NCI-H2029 treated with DMSO at 0.1 percent for 48 hours (cell line): ENCODE measurements at regions not wholly inside any gene's neighbourhood (a gene's known extent, or its start where the extent isn't known, plus 50 kb on each side); places are given as distances from the start of the nearest gene placed in this dataset.

Experiments
- DNase-seq: peaks from one replicate; lab custom pipeline; 2025; lab: John Stamatoyannopoulos, UW

DNA sequence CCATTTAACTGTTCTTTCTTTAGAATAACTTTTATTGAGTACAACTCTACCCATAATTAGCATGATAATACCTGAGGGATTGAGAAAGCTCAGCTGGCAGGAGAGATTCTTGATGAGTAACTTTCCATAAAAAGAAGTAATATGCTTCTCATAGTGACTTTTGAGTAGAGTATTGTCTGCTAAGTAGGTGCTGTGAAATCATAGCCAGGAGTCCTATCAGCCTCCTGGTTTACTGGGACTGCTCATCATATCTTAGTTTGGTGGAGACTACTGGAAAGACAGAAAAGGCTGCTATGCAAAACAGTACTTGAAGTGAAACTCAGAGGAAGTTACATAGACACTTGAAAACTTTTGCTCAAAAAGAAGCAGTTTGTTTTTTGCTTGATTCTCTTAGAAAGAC lies 113.3 kb upstream of the ATP2B1 start:
- no peak for DNase-seq

DNA sequence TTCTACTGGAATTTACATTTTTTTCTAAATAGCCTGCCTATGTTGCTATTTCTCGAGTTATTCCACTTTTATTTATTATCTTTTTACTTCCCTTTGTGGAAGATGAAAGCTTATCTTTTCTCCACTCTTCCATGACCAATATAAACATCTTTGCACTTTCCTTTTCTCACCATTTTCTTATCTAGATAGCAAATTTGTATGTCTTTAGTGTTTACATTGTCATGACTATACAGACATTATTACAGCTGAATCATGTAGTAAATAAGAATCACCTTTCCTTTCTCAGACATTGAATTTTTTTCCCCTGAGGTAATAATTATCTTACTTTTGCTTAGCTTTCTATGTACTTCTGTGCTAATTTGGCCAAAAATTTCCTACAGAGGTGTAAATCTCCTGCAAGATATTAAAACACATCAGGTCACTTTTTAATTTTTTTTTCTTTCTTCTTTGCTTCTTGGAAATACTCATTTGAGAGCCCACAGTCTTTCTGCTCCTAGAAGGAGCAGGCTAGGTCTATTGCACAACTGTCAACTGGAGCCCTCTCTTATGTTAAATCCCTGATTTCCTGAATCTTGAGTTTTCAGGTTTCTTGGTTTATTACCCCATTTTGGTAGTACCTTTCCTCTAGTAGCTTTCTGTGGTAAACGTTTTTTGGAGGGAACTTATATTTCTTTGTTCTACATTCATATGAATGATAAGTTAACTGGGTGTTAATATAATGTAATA lies 109.0 kb upstream of the ATP2B1 start:
- no peak for DNase-seq

DNA sequence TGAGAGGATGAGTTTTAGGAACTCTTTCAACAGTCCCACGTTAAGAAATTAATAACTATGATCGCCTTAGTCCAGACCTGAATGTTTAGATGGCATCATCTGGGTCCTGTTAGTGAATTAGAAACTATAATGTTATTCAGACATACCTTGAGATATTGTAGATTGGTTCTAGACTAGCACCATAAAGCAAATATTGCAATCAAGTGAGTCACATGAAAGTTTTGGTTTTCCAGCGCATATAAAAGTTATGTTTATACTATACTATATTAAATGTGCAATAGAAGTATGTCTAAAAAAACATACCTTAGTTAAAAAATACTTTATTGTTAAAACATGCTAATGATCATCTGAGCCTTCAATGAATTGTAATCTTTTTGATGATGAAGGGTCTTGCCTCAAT lies 106.6 kb upstream of the ATP2B1 start:
- DNase-seq, result no peak

DNA sequence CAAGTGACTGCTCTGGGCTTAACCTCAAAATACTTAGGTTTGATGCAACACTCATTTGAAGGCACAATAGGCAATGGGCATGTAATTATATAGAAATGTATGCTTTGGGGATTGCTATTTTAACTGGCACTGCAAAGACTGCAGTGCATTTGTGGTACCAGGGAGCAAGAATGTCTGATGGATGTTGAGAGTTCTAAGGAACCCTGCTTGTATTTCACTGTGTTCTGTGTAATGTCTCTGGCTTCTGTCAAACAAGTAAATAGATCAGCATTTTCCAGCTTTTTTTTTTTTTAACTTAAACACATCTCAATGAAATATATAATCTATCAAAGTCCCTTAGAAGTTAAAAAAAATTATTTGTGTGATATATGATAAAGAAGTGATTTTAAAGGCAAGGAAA lies 94.8 kb upstream of the ATP2B1 start:
- no peak for DNase-seq

DNA sequence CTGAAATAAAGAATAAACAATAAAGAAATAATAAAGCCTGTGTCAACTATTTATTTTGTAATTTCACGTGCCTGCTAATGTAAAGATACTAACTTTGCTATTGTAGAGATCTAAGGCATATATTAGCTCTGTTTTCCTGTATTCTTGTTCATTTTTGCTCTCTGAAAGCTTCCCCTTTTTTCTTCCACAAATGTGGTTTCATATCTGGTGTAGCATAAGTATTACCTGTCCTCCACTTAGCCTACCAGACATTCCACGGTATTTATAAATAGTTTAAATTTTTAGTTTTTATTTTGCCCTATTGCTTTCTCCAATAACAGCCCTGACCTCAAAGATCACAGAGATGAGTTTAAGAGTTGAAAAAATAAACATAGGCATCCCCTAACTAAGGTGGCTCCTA lies 92.6 kb upstream of the ATP2B1 start:
- no peak for DNase-seq

DNA sequence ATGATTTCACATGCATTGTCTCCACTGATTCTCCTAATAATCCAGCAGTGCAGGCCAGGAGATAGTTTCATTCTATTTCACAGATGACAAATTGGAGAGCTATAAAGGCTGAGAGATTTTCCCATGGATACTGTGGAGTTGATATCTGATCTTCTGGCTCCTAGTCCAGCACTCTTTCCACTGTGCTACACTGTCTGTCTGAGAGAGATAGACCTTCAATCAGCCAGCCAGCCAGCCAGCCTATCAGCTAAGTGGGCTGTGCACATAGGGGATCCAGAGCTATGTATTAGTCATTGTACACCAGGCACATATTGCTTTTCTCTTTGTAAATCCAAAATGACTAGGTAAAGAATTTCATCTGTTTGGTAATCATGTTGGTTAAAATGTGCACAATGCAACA lies 91.8 kb upstream of the ATP2B1 start:
- DNase-seq, result no peak

DNA sequence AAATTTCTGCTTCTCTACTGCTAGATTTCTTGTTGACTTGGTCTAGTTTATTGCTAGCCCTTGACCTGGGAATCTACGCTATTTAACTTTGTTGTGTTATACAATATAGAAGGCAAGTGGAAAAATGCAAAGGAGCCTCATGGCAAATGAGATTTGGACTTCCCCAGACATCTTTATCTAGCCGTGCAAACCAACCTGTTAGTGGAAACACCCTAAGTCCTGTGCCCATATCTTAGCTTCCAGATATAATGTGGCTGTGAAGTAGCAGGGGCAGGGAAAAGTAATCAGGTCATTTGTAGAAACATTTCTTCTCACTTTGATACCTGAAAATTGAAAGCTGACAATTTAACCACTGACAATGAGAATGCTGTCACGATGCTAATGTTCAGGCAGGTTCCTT lies 90.7 kb upstream of the ATP2B1 start:
- no peak for DNase-seq

DNA sequence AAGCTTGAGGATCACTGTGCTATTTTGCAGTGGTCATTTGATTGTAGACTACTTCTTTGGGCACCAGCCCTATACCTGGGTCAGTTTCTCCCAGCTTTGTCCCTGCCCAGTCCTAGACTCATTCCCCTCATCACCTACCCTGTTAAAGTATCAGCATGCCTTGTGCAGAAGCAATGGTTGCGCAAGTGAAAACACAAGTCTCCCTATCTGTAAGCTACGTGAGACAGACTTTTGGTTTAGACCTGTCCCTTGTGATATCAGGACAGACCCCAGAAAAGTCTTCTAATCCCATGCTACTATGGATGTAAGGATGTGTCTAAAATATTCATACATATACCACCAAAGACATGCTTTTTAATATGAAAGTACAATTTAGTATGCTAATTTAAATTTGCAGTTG lies 88.8 kb upstream of the ATP2B1 start:
- DNase-seq, result no peak

DNA sequence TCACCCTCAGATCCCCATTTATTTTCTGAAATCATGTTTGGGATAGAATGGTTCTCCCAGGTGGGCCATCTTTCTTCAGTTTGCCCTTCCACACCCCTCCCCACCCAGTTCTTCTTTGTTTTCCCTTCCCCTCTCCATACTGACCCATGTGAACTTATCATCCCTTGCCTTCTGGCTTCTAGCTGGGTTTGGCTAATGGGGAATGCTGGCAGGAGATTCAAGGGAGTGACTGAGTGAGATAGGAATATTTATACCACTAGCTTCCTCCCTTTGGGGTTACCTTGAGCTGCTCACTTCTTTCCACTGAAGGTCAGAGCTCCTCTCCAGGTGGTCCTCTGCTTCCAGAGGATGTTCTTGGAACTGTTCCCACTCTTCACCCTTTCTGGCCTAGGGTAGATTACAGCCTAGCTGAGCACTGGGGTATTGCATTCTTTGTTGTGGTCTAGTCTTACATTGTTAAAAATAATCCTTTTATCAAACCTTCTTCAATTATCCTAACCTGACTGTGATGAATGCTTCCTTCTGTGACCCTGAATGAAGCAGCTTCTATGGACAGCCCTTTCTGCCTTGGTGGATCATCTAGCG lies 88.3 kb upstream of the ATP2B1 start:
- DNase-seq, result no peak

DNA sequence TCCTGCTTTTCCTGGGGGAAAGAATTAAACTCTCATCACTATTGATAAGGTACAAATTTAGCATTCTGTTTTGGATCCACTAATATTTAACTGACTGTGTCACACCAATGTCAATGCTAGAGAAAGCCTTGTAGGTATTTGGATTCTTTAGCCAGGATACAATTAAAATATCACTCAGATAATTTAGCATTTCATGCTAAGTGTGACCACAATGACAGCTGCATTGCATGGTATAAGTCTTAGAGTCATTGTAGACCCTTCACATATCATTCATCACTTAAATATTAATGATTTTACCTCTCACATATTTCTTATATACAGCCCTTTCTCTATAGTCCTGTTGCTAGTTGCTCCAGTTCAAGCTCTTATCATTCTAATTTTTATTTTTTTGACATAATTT lies 85.3 kb upstream of the ATP2B1 start:
- DNase-seq, result no peak

DNA sequence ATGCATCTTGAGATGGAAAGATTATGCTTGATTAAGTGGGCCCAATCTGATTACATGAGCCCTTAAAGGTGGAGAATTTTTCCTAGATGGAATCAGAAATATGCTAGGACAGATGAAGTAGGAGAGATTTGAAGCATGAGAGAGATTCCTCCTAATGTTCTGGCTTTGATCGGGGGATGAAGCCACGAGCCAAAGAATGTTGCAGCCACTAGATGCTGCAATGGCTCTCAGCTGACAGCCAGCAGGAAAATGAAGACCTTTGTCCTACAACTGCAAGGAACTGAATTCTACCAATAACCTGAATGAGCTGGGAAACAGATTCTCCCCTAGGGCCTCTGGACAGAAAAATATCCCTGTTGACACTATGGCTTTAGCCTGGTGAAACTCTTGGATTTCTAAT lies 82.6 kb upstream of the ATP2B1 start:
- DNase-seq, result no peak

DNA sequence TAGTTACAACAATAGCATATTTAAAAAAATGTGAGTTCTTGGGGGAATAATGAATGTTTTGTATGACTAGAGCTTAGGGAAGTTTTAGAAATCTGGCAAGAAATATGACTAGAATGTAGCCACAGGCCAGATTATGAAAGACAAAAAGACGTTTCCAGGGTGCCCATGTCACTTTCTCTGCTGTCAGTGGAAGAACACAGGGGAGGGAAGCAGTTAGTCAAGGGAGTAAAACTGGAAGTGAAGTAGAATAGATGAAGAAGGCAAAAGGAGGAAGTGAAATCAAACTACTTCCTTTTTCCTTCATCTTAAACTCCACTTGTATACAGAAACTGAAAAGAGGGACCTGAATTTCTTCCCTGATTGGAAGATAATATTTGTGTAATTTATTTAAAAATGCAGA lies 81.2 kb upstream of the ATP2B1 start:
- no peak for DNase-seq

DNA sequence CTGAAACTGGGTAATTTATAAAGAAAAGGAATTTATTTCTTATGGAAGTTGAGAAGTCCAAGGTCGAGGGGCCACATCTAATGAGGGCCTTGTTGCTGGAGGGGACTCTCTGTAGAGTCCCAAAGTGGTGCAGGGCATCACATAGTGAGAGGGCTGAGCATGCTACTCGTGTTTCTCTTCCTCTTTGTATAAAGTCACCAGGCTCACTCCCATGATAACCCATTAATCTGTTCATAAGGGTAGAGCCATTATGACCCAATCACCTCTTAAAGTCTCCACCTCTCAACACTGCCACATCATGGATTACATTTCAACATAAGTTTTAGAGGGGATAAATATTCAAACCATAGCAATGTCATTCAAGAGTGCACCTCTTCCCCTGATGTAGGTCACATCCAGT lies 79.1 kb upstream of the ATP2B1 start:
- DNase-seq, result no peak

DNA sequence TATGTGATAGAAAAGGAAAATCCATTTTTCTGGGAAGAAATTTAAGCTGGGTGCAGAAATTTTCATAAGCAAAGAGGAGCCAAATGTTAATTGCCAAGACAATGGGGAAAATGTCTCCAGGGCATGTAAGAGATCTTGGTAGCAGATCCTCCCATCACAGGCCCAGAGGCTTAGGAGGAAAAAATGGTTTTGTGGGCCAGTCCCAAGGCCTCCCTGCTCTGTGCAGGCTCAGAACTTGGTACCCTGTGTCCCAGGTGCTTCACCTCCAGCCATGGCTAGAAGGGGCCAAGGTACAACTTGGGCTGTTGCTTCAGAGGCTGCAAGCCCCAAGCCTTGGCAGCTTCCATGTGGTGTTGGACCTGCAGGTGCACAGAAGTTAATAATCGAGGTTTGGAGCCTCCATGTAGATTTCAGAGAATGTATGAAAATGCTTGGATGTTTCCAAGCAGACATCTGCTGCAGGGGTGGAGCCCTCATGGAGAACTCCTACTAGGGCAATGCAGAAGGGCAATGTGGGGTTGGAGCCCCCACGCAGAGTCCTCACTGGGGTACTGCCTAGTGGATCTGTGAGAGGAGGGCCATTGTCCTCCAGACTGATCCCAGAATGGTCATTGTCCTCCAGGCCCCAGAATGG lies 77.7 kb upstream of the ATP2B1 start:
- DNase-seq, result no peak

DNA sequence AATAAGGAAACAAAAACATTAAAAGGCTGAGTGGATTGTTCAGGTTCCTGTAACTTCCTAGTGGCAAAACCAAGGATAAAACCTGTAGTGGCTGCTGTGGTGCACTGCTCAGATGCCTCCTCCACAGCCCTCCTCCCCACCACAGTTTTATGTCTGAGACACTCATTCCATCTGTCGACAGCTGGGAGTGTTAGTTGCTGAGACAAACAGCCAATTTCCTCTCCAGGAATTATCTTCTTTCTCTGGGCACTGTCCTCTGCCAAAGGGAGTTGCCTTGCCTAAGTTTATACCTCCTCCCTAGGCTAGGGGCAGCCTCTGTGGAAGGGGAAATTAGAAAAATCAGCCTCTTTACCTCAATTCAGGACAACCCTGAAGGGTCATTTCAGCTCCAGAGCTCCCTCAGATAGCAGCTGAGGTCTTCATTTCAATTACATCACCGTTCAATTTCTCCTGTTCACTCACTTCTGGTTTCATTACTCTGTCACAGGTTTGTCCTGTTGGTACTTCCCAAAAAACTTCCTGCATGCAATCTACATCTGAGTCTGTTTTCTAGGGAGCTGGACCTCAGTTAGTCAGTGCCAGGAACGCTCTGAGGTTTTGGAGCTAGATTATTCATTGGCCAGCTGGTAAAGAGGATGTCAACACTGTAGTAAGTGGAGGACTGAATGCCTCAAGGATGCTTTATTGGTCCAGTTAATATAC lies 74.9 kb upstream of the ATP2B1 start:
- no peak for DNase-seq

DNA sequence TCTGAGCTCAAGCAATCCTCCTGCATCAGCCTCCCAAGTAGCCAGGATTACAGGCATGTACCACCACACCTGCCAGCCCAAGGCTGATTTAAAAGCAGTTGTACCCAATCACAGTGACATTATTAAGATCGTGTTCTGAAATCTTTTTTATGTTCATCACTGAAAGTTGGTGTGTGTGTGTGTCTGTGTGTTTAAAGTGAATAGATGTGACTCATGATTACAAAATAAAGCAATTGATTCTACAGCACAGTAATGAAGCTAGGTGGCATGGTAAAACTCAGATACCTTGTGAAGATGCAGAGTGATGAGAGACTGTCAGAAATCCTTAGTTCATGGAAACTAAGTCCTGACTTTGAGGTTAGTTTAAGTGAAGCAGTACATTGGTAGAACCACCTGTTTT lies 74.2 kb upstream of the ATP2B1 start:
- no peak for DNase-seq

DNA sequence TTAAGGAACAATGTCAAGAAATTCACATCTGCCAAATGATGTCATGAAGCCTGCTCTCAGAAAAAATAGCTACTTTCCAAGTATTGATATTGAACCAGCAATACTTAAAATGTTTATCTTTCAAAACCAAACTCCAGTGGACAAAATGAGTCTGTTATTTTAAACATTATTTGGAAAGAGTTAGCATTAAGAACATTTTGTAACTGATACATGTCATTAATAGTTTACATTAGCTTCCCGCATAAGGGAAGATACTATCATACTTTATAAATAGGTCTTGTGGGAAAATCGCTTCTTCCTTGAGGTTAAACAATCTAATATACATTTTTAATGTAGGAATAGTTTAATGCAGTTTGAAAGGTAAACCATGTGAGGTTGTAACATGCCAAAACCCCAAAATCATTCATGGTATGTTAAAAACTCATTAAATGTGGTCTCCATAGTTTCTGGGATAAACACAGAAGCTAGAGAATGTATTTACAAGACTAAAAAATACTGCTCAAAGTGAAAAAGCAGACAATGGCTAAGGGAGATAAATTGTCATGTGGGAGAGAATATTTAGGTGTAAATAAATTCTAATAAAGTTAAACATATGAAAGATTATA lies 73.4 kb upstream of the ATP2B1 start:
- no peak for DNase-seq

DNA sequence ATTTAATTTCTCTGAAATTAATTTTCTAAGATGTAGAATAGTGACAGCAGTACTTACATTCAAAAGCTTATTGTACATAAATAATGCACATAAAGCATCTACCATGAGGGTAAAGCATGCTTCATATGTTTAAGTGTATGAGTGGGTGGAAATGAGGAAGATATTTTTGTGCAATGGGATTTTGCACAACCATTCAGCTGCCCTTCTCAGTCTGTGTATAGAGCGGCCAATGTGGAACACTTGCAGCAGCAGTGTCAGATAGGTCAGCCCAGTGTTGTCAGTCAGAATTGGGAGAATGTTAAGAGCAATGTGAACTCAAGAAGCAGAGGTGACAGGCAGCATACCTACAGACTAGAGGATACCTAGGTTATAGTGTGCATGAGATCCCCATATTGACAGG lies 72.5 kb upstream of the ATP2B1 start:
- no peak for DNase-seq

DNA sequence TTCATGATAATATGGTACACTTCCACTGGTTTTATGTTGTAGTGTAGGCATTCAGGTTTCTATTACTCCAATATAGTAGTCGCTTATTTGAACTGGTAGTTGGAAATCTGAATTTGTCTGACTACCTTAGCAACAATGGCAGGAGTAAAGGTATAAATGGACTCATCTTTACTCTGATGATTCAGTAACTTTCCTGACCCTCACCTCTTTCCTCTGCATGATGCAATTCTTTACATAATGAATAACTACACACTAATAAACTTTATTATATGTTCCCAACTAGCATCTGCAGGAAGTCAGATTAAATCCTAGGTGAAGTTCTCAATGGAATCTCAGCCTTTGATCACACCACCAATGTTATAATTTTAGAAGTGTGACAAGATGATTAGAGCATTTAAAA lies 70.5 kb upstream of the ATP2B1 start:
- DNase-seq, result no peak

DNA sequence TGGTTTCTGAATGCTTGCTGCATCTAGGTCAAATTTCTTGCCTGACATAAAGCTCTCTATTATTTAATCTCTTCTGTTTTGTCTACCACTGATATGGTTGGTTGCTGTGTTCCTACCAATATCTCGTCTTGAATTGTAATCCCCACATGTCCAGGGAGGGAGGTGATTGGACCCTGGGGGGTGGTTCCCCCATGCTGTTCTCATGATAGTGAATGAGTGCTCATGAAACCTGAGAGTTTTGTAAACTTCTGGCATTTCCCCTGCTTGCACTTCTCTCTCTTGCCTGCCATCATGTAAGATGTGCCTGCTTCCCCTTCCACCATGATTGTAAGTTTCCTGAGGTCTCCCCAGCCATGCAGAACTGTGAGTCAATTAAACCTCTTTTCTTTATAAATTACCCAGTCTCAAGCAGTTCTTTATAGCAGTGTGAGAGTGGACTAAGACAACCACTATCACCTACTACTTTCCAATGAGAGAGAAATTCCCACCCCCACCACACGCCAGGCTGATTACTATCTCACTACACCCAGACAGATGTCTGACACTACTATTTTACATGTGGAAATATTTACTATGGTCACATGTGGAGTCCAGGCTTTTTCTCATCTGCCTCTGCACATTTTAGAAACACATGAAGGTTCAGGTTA lies 69.2 kb upstream of the ATP2B1 start:
- no peak for DNase-seq

DNA sequence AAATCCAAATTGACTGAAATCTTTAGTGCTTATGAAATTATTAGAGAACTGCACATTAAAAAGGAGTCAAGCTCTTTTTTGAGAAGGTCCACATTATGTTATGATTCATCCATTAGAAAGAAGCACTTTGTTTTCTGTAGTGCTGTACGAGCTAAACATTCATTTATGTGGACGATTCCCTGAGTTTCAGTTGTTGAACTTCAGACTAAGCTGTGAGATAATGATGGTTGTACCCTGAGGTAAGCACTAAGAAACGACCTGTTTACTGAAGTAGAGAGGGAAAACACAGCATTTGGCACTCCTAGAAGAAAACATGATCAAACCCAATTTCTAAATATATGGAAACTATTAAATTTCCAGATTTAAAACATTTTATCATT lies 67.3 kb upstream of the ATP2B1 start:
- no peak for DNase-seq
